ENCODE measurements at regions not wholly inside any gene's neighbourhood (a gene's known extent, or its start where the extent isn't known, plus 50 kb on each side); places are given as distances from the start of the nearest gene placed in this dataset.
A peak's percentile ranks its signal among the peaks of the same experiment; 100 is the strongest.

DNA sequence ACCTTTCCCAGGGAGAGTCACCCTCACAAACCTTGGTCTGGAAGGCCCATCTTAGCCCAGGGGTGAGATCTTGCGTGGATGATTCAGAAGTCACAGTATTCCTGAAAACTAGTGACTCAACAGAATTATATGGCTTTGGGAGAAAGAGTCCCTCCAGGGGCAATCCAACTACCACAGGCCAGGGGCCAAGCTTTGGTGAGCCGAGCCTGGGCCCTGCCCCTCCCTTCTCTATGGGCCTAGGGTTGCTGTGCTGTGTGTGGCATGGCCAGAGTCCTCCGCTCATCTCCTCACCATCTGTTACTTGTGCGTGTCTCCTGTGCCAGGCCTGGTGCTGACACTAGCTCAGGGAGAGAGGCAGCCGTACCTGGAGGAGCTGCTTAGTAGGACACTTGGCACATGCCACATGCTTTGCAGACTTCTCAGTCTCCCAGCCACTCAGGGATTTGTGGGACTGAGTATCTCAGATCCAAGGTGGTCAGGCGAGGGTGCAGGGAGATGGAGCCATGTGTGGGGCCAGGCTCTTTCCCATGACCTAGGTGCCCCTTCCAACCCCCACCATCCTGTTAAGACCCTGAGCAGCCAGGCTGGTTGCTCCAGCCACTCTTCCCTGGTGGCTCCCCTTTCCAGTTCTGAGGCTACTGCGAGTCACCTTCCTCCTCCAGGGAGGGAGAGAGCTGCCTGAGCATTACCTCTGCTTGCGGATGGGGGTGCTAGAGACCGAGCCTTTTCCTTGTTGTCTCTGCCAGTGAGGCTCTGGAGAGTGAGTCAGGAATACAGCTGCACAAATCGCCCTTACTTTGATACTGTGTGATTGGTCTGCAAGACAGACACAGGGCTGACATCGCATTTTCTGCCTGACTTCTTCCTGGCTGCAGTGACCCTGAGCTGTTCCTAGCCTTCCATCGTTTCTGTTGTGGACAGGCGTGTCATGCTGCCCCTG lies 94.1 kb downstream of the SLC25A47 start:
- Histone ChIP-seq H3K9me3 (replicated peaks; ENCODE audit: control insufficient read depth, insufficient read depth, low read depth, low read length) (no peaks in the 10 kb centered on the region), H3K4me2 (ENCODE audit: insufficient read depth, low read length) (peak overlapping the region; percentile 41), H3K9me1 (ENCODE audit: control insufficient read depth, insufficient read depth, low read length) (peaks cover 3% of the 10 kb centered on the region), H2AFZ (ENCODE audit: low read depth, low read length) (peak overlapping the region; percentile 45; the same call in 1 of the 2 replicates), H3K79me2 (ENCODE audit: control insufficient read depth, insufficient read depth, low read length) (no peaks in the 10 kb centered on the region), H3K27ac (ENCODE audit: extremely low read depth, low read depth, low read length) (peak overlapping the region; percentile 48; the same call in 2 of the 3 replicates), H3K27me3 (ENCODE audit: control insufficient read depth in 2 of 2, insufficient read depth in 2 of 2, low read length in 2 of 2) (no peaks in the 10 kb centered on the region), H3K4me3 (no peak overlapping the region), H3K36me3 (ENCODE audit: control insufficient read depth, insufficient read depth, low read length) (no peaks in the 10 kb centered on the region), H3K4me1 (replicated peaks in 1 of 2; ENCODE audit: control insufficient read depth in 2 of 2, insufficient read depth in 2 of 2, low read length in 2 of 2) (peaks cover 9 to 13% of the 10 kb centered on the region in 2 experiments; a peak in 3 of 5 replicates), H3K9ac (ENCODE audit: insufficient read depth in 1 of 2, low read depth in 2 of 2, low read length in 2 of 2) (no peak overlapping the region; a peak in 2 of 4 replicates), H4K20me1 (replicated peaks; ENCODE audit: control insufficient read depth, insufficient read depth, low read length) (no peaks in the 10 kb centered on the region)
- in situ Hi-C loops (cut with MboI) (no loop called here), intact Hi-C loops (cut with micrococcal nuclease) (loop anchor here (1.0 kb wide), 1 partner anchor 228 kb away; no protein-coding TSS in a partner anchor)
- peak; percentile 95 for FAIRE-seq
- DNase-seq (ENCODE audit: extremely low read depth in 1 of 4, low spot score in 3 of 4), result peak; percentile 63 to 81 (median 71)
- POLR2A ChIA-PET, result interaction anchor here (0.5 to 1.1 kb wide), 9 partner anchors 8 to 354 kb away, joined by 3 to 6 read pairs (median 3); no protein-coding TSS in a partner anchor
- 44% methylated on average over 11 of the region's 13 CpGs for WGBS (ENCODE audit: insufficient coverage, low coverage, missing lambda C conversion rate)
- BruUV-seq (replicated peaks), result no TSS peak
- CTCF ChIA-PET (ENCODE audit: low intra/inter-chr PET ratio), result interaction anchor here (0.6 to 1.2 kb wide), 4 partner anchors 32 to 239 kb away, joined by 3 to 5 read pairs (median 4); no protein-coding TSS in a partner anchor
- peak; percentile 98 for ATAC-seq
- TF ChIP-seq OTX1 (CRISPR knock-in tag; IDR thresholded peaks at IDR 0.05), result no peak
- peak in 1 of 2 experiments; percentile 54; a peak in 1 of 4 replicates for TF ChIP-seq MAZ (CRISPR knock-in tag; conservative IDR thresholded peaks at IDR 0.05 in 1 of 2, IDR thresholded peaks at IDR 0.05 in 1 of 2)
- TF ChIP-seq KAT7 (CRISPR knock-in tag; IDR thresholded peaks at IDR 0.05; ENCODE audit: borderline replicate concordance), result no peak
- no peak for TF ChIP-seq ZNF668 (CRISPR knock-in tag; IDR thresholded peaks at IDR 0.05)
- no peak for TF ChIP-seq TBP (optimal IDR thresholded peaks at IDR 0.05; ENCODE audit: low read depth, low read length)
- TF ChIP-seq NRF1 (conservative IDR thresholded peaks at IDR 0.05 in 1 of 2, IDR thresholded peaks at IDR 0.05 in 1 of 2), result peak; percentile 27 to 46; a peak in 3 of 4 replicates
- TF ChIP-seq MAFK (IDR thresholded peaks at IDR 0.05; ENCODE audit: low read length), result peak; percentile 76
- TF ChIP-seq JUND (IDR thresholded peaks at IDR 0.05; ENCODE audit: borderline replicate concordance, low read depth, low read length), result peak; percentile 58
- TF ChIP-seq JUND (tag; IDR thresholded peaks at IDR 0.05; ENCODE audit: borderline replicate concordance, low read depth, low read length), result peak; percentile 68; the same call in 2 of the 3 replicates
- TF ChIP-seq JUN (IDR thresholded peaks at IDR 0.05; ENCODE audit: borderline replicate concordance, low read depth, low read length), result peak; percentile 40; the same call in 1 of the 2 replicates
- TF ChIP-seq JUN (CRISPR knock-in tag; IDR thresholded peaks at IDR 0.05; ENCODE audit: borderline replicate concordance), result no peak
- peak; percentile 73; the same call in 1 of the 2 replicates for TF ChIP-seq STAG1 (CRISPR knock-in tag; IDR thresholded peaks at IDR 0.05; ENCODE audit: borderline replicate concordance)
- TF ChIP-seq DEAF1 (CRISPR knock-in tag; IDR thresholded peaks at IDR 0.05), result peak; percentile 48; the same call in 1 of the 2 replicates
- TF ChIP-seq CREM (IDR thresholded peaks at IDR 0.05; ENCODE audit: low read depth), result peak; percentile 59
- TF ChIP-seq MAX (CRISPR knock-in tag; IDR thresholded peaks at IDR 0.05), result 0 out of 2 replicates have a peak, but pooled peaks have one; percentile 21
- no peak for TF ChIP-seq TEAD2 (tag; IDR thresholded peaks at IDR 0.05)
- no peak for TF ChIP-seq ZNF239 (CRISPR knock-in tag; IDR thresholded peaks at IDR 0.05)
- peak; percentile 22; the same call in 1 of the 2 replicates for TF ChIP-seq BHLHE40 (IDR thresholded peaks at IDR 0.05; ENCODE audit: low read length)
- peak; percentile 36; the same call in 1 of the 2 replicates for TF ChIP-seq CC2D1A (IDR thresholded peaks at IDR 0.05)
- TF ChIP-seq SOX6 (IDR thresholded peaks at IDR 0.05), result 0 out of 2 replicates have a peak, but pooled peaks have one; percentile 21
- peak; percentile 7 for TF ChIP-seq MEIS2 (IDR thresholded peaks at IDR 0.05; ENCODE audit: partially characterized antibody)
